ENCODE measurements at regions not wholly inside any gene's neighbourhood (a gene's known extent, or its start where the extent isn't known, plus 50 kb on each side); places are given as distances from the start of the nearest gene placed in this dataset.

DNA sequence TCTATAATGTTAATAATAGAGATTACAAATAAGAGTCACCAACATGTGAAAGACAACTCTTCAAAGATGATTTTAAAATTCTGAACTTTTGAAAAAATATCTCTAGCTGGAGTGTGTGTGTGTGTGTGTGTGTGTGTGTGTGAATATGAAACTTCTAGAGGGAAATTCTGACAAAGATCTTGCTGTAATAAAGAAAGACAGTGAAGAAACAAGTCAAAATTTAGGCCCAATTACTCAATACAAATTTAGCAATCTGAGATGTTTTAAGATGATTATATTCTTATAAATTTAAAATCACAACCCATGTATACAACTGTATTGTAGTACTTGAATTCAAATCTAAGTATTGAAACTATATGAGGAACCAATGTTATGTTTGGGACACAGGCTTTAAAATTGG lies 57.2 kb upstream of the UGP2 start:
- no peak for DNase-seq (ENCODE audit: low spot score)

DNA sequence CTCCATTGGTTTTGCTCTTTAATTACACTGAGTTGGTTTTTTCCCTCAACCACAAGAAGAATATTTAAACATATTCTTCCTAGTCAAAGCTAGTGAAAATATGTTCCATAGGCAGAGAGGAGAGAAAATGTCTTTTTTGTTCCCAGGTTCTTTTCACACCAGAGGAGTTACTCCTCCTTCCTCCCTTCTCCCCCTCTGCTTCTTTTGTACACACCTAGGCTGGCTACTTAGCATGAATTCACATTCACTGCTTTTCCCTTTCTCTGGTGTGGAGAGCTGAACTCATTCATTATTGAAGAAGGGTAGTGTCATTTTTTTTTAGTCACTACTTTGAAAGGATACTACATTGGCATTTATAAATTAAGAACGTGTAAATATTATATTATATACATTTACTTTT lies 56.6 kb upstream of the UGP2 start:
- no peak for DNase-seq (ENCODE audit: low spot score)

DNA sequence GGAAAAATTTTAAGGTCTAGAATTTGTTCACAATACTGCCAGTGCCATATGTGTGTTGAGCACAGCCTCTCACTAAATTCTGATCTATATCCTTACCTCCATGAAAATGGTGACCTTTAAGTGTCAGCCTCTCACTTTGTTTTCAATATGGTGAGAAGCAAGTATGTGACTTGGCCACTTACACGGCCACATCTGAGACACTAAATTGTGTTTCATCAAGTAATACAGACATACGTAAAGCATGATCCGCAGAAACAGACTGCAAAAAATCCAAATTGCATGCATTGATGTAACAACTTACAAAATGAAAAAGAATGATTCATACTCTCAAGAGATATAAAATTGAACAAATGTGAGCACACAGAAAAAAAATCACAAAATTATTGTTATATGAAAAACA lies 55.2 kb upstream of the UGP2 start:
- no peak for DNase-seq (ENCODE audit: low spot score)

DNA sequence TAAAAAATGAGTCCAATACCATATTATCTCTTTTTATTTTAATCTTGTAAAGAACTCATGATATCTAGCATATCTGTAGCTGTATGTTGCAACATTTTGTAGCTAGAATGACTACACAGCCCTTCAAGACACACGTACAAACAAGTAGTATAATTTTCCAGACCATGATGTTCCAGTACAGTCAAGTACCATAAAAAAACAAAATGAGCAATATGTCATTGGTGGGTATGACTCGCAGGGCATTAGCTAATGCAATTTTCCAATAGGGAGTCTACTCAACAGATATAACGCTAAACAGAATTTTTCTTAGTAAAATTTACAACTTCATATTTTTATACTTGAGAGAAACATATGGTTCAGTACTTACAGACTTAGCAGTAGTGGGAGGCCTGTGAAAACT lies 53.6 kb upstream of the UGP2 start:
- peak; percentile 8 for DNase-seq (ENCODE audit: low spot score)

DNA sequence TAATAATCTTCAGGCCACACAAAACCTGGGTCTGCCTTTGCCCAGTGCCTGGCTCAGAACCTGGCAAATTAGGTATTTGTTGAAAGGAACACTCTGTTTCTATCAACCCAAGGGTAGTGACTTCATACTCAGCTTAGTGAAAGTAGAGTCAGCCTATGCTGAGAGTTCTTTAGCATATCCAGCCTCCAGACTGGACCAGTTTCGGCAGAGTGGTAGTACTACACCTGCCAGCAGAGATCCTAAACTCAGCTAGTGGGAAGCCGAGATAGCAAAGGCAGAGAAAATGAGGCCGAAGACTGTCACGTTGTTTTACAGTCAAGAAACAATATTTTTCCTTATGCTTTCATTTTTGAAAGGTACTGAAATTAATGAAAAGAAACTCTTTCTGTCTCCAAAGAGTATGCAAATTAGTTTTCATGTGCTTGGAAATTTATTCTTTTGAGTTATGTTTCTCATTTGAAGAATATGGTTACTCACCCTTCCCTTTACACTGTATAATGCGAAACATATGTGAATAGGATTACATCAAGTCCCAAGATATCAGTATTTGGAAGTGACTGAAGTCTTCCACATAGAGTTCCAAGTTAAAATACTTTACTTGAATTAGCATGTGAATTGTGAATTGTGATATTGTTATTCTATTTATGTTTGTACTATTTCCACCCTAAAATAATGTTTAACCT lies 52.2 kb upstream of the UGP2 start:
- no peak for DNase-seq (ENCODE audit: low spot score)

DNA sequence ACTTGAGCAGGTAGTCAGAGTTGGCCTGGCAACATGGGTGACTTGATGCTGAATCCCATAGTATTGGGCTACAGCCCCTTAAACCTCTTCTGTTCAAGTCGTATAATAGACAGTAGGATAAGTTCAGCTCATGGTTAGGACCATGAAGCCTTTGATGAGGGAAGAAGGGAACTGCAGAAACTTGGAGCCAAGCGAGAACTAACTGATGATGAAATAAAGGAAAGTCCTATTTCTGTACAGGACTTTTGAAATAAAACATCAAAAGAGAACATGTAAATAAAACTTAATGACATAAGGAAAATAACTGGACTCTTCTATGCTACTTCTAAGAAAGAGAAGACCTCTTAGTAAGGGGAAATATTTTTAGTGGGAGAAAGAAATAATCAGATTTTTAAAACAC lies 51.2 kb upstream of the UGP2 start:
- DNase-seq (ENCODE audit: low spot score), result no peak

DNA sequence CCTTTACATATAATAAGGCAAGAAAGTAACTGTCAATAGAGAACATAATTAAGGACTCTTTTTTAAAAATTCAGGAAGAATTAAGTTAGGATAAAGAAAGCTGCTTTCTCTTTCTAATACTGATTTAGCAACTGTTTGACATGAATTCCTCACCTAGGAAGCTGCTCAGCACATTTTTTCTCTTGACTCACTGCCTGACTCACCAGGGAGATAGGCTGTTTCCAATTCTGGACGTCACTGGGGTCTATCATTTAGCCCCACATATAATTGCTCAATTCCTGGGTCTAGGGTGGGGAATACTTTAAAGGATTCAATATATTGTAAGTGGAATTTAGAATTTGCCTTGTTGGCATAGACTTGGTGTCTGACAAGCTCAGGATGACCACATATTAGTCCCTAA lies 50.8 kb upstream of the UGP2 start:
- DNase-seq (ENCODE audit: low spot score), result peak; percentile 49

DNA sequence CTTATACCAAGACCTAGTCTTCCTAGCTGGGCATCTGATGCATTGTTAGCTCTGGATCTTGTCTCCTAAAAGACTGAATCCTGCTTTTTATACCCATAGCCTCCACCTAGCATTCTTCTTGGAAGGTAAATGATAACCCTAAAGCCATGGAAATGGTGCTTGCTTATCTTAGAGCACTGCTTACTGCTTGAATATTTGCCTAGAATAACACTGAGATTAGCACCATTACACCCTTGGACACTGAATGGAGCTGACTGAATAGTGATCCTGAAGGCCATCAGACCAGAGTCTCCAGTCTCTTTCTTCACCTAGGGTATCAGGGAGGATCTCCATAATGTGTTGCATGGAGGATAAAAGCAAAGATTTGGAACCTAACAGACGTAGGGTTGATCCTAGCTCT lies 50.3 kb upstream of the UGP2 start:
- DNase-seq (ENCODE audit: low spot score), result no peak

Measured in hepatic stellate cell (primary cell).